Mesenchymal stem cell (in vitro differentiated cells and primary cell): ENCODE measurements at regions not wholly inside any gene's neighbourhood (a gene's known extent, or its start where the extent isn't known, plus 50 kb on each side); places are given as distances from the start of the nearest gene placed in this dataset.

Experiments
- DNase-seq: peaks from one replicate; pipeline ENCODE4 v3.0.0-alpha.2; 2013
- H2AFZ ChIP-seq: one replicate; pipeline ENCODE4 v1.6.1; 2013; ENCODE audit warnings: low read depth, mild to moderate bottlenecking, control low read depth, inconsistent platforms, low read length, moderate library complexity
- H2AK5ac ChIP-seq: 2 replicates; pipeline ENCODE4 v1.6.1; 2013; ENCODE audit warnings: low read length, moderate library complexity, mild to moderate bottlenecking, inconsistent platforms; ENCODE audit not compliant: severe bottlenecking
- H2BK120ac ChIP-seq: one replicate; pipeline ENCODE4 v1.6.1; 2013; ENCODE audit warnings: low read depth, mild to moderate bottlenecking, inconsistent platforms, low read length, moderate library complexity
- H2BK12ac ChIP-seq, 2 experiments: one replicate each; pipeline ENCODE4 v1.6.1; 2013; ENCODE audit warnings: inconsistent platforms in 2 of 2, low read length in 2 of 2, mild to moderate bottlenecking in 2 of 2, moderate library complexity in 2 of 2, control low read depth in 1 of 2
- H2BK15ac ChIP-seq: one replicate; pipeline ENCODE4 v1.6.1; 2013; ENCODE audit warnings: mild to moderate bottlenecking, low read depth, inconsistent platforms; ENCODE audit not compliant: poor library complexity, severe bottlenecking
- H2BK5ac ChIP-seq: 2 replicates; pipeline ENCODE4 v1.6.1; 2013; ENCODE audit warnings: low read depth, mild to moderate bottlenecking, low read length, control low read depth, inconsistent platforms; ENCODE audit not compliant: poor library complexity, severe bottlenecking
- H3K14ac ChIP-seq, 2 experiments: one replicate each; pipeline ENCODE4 v1.6.1; 2013; ENCODE audit warnings: inconsistent platforms in 2 of 2, low read length in 2 of 2, control low read depth in 1 of 2, mild to moderate bottlenecking in 1 of 2, moderate library complexity in 1 of 2
- H3K18ac ChIP-seq, 2 experiments: one replicate each; pipeline ENCODE4 v1.6.1; 2013; ENCODE audit warnings: inconsistent platforms in 2 of 2, low read length in 2 of 2, control low read depth in 1 of 2, low read depth in 1 of 2, mild to moderate bottlenecking in 1 of 2
- H3K23ac ChIP-seq, 2 experiments: one replicate each; pipeline ENCODE4 v1.6.1; 2013; ENCODE audit warnings: inconsistent platforms in 2 of 2, low read length in 2 of 2, mild to moderate bottlenecking in 2 of 2, moderate library complexity in 2 of 2, control low read depth in 1 of 2
- H3K27ac ChIP-seq: 2 replicates; pipeline ENCODE4 v1.5.1; 2013; ENCODE audit warnings: mild to moderate bottlenecking, moderate library complexity, low read length, control low read depth, inconsistent platforms; ENCODE audit not compliant: poor library complexity, severe bottlenecking
- H3K27me3 ChIP-seq, 2 experiments: 2 replicates each; pipeline versions ENCODE4 v1.6.1 to v1.7.0; 2013; ENCODE audit warnings: low read length in 2 of 2, mild to moderate bottlenecking in 2 of 2, moderate library complexity in 2 of 2, control low read depth in 1 of 2, inconsistent platforms in 1 of 2; ENCODE audit not compliant: control insufficient read depth in 1 of 2, insufficient read depth in 1 of 2
- H3K36me3 ChIP-seq, 2 experiments: 2 replicates each; pipeline versions ENCODE4 v1.6.1 to v1.7.0; 2013; ENCODE audit warnings: low read length in 2 of 2, control low read depth in 1 of 2, inconsistent platforms in 1 of 2, low read depth in 1 of 2, mild to moderate bottlenecking in 1 of 2; ENCODE audit not compliant: insufficient read depth in 2 of 2, control insufficient read depth in 1 of 2
- H3K4ac ChIP-seq, 2 experiments: one replicate each; pipeline ENCODE4 v1.6.1; 2013; ENCODE audit warnings: inconsistent platforms in 2 of 2, low read length in 2 of 2, mild to moderate bottlenecking in 2 of 2, moderate library complexity in 2 of 2, control low read depth in 1 of 2, low read depth in 1 of 2
- H3K4me1 ChIP-seq: 2 replicates; pipeline ENCODE4 v1.6.1; 2013; ENCODE audit warnings: low read depth, low read length, control low read depth; ENCODE audit not compliant: control insufficient read depth, insufficient read depth
- H3K4me2 ChIP-seq: 2 replicates; pipeline ENCODE4 v1.6.1; 2013; ENCODE audit warnings: low read length, mild to moderate bottlenecking, inconsistent platforms; ENCODE audit not compliant: poor library complexity, severe bottlenecking
- H3K4me3 ChIP-seq, 2 experiments: 2 replicates each; pipeline versions ENCODE4 v1.5.1 to v1.7.0; 2013; ENCODE audit warnings: low read length in 2 of 2, mild to moderate bottlenecking in 2 of 2, control low read depth in 1 of 2, low read depth in 1 of 2; ENCODE audit not compliant: insufficient read depth in 1 of 2
- H3K79me1 ChIP-seq: replicated peaks from 2 replicates; pipeline ENCODE4 v1.6.1; 2013; ENCODE audit warnings: mild to moderate bottlenecking, control low read depth, low read length, inconsistent platforms; ENCODE audit not compliant: poor library complexity, severe bottlenecking
- H3K9ac ChIP-seq: 2 replicates; pipeline ENCODE4 v1.7.0; 2013; ENCODE audit warnings: mild to moderate bottlenecking, low read length, moderate library complexity
- H3K9me3 ChIP-seq: 2 replicates; pipeline ENCODE4 v1.7.0; 2013; ENCODE audit warnings: mild to moderate bottlenecking, low read length; ENCODE audit not compliant: control insufficient read depth
- H4K8ac ChIP-seq: one replicate; pipeline ENCODE4 v1.6.1; 2013; ENCODE audit warnings: inconsistent platforms, mild to moderate bottlenecking, low read length, moderate library complexity
- H4K91ac ChIP-seq: one replicate; pipeline ENCODE4 v1.6.1; 2013; ENCODE audit warnings: mild to moderate bottlenecking, low read length, inconsistent platforms
- WGBS: methylation state at CpG from one replicate; pipeline ENCODE4 v1.1.7; 2013; ENCODE audit warnings: mixed read lengths; 5-methylcytosine and 5-hydroxymethylcytosine counted together

- H2BK120ac ChIP-seq: no peak overlapping the region
- DNase-seq: no peak
- H2BK12ac ChIP-seq: no peak overlapping the region
- no peaks in the 10 kb centered on the region for H3K36me3 ChIP-seq
- no peak overlapping the region for H2AK5ac ChIP-seq
- WGBS: no CpG with 5 or more reads among the region's 2 CpGs
- no peak overlapping the region for H2AFZ ChIP-seq
- no peak overlapping the region for H3K4ac ChIP-seq
- no peak overlapping the region for H3K18ac ChIP-seq
- H2BK15ac ChIP-seq: no peak overlapping the region
- no peak overlapping the region for H3K14ac ChIP-seq
- H3K9ac ChIP-seq: no peak overlapping the region
- H3K4me2 ChIP-seq: no peak overlapping the region
- no peak overlapping the region for H3K23ac ChIP-seq
- no peak overlapping the region for H2BK5ac ChIP-seq
- no peak overlapping the region for H3K4me3 ChIP-seq
- no peak overlapping the region for H3K27ac ChIP-seq
- no peaks in the 10 kb centered on the region for H3K79me1 ChIP-seq
- no peaks in the 10 kb centered on the region for H3K9me3 ChIP-seq
- no peaks in the 10 kb centered on the region for H3K4me1 ChIP-seq
- no peak overlapping the region for H4K8ac ChIP-seq
- no peak overlapping the region for H4K91ac ChIP-seq
- no peaks in the 10 kb centered on the region for H3K27me3 ChIP-seq
These were observed 346.7 kb downstream of the CCSER2 start for GRCh38 chr10:84675060-84675459.

DNA sequence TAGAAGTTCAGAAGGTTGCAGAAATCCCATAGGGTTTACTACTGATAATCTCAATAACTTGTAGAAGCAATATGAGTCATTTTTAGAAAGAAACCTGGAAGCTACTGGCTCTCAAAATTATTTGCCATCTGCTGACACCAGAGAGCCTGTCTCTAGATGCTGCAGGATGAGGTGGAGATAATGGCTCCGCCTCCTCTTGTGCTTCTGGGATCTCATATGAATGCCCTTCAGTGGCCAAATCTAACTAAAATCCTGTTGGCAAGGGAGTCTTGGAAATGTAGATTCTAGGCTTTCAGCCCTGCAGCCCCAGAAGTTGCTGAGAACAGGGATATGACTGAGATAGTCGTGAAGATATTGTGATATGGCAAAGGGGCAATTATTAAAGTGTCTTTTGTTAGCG, 348.1 kb downstream of the CCSER2 start:
- no peak overlapping the region for H3K23ac ChIP-seq
- no peak overlapping the region for H2BK12ac ChIP-seq
- no peak overlapping the region for H3K14ac ChIP-seq
- H3K4me1 ChIP-seq: no peaks in the 10 kb centered on the region
- H2AK5ac ChIP-seq: no peak overlapping the region
- H4K8ac ChIP-seq: no peak overlapping the region
- H3K4me3 ChIP-seq: no peak overlapping the region
- H2BK120ac ChIP-seq: no peak overlapping the region
- H2BK5ac ChIP-seq: no peak overlapping the region
- H3K27me3 ChIP-seq: no peaks in the 10 kb centered on the region
- no peak overlapping the region for H2AFZ ChIP-seq
- H3K9me3 ChIP-seq: no peaks in the 10 kb centered on the region
- no peaks in the 10 kb centered on the region for H3K79me1 ChIP-seq
- H3K9ac ChIP-seq: no peak overlapping the region
- no peak overlapping the region for H2BK15ac ChIP-seq
- no peak overlapping the region for H3K27ac ChIP-seq
- 39% methylated on average over 2 of the region's 3 CpGs for WGBS
- DNase-seq: no peak
- no peak overlapping the region for H3K4me2 ChIP-seq
- H4K91ac ChIP-seq: no peak overlapping the region
- no peak overlapping the region for H3K18ac ChIP-seq
- H3K4ac ChIP-seq: no peak overlapping the region
- H3K36me3 ChIP-seq: no peaks in the 10 kb centered on the region

GRCh38 chr10:84681781-84682180, 353.4 kb downstream of the CCSER2 start:
- Histone ChIP-seq H3K4me2 (no peak overlapping the region), H2AFZ (no peak overlapping the region), H4K91ac (no peak overlapping the region), H3K27ac (no peak overlapping the region), H3K14ac (no peak overlapping the region), H4K8ac (no peak overlapping the region), H3K27me3 (no peaks in the 10 kb centered on the region), H3K23ac (no peak overlapping the region), H2BK12ac (no peak overlapping the region), H3K79me1 (no peaks in the 10 kb centered on the region), H3K4me1 (no peaks in the 10 kb centered on the region), H3K4ac (no peak overlapping the region), H3K9me3 (peaks cover 5% of the 10 kb centered on the region), H2BK120ac (no peak overlapping the region), H2BK5ac (no peak overlapping the region), H3K9ac (no peak overlapping the region), H3K36me3 (no peaks in the 10 kb centered on the region), H2BK15ac (no peak overlapping the region), H3K18ac (no peak overlapping the region), H3K4me3 (no peak overlapping the region), H2AK5ac (no peak overlapping the region)
- DNase-seq: no peak
- 58% methylated on average over 3 of the region's 3 CpGs for WGBS

DNA sequence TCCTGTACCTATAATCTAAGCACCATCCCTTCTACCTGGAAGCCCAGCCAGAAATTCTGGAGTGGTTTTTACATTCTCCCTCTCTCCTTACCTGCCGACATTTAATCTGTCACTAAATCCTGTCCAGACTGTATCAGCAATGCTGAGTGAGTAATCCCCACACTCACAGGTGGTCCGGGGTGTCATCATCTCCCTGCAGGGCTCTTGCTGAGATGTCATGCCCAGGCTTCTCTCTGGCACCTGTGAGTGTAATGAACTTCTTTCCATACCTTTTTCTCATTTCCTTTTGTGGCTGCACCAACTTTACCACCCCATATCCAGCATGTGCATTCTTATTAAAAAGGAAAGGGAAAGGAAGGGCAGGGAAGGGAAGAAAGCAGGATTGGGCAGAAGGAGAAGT, 355.2 kb downstream of the CCSER2 start:
- H2BK12ac ChIP-seq: no peak overlapping the region
- H3K4me2 ChIP-seq: no peak overlapping the region
- H3K79me1 ChIP-seq: no peaks in the 10 kb centered on the region
- no peak overlapping the region for H3K4me3 ChIP-seq
- no peaks in the 10 kb centered on the region for H3K27me3 ChIP-seq
- H3K18ac ChIP-seq: no peak overlapping the region
- DNase-seq: no peak
- no peaks in the 10 kb centered on the region for H3K36me3 ChIP-seq
- H2AK5ac ChIP-seq: no peak overlapping the region
- H4K8ac ChIP-seq: no peak overlapping the region
- H3K4ac ChIP-seq: no peak overlapping the region
- 68% methylated on average over 2 of the region's 2 CpGs for WGBS
- peaks cover 5% of the 10 kb centered on the region for H3K9me3 ChIP-seq
- H2BK120ac ChIP-seq: no peak overlapping the region
- no peaks in the 10 kb centered on the region for H3K4me1 ChIP-seq
- H2BK5ac ChIP-seq: no peak overlapping the region
- H3K27ac ChIP-seq: no peak overlapping the region
- no peak overlapping the region for H3K14ac ChIP-seq
- H2AFZ ChIP-seq: no peak overlapping the region
- H4K91ac ChIP-seq: no peak overlapping the region
- no peak overlapping the region for H3K23ac ChIP-seq
- H2BK15ac ChIP-seq: no peak overlapping the region
- H3K9ac ChIP-seq: no peak overlapping the region
